ELF-1 (cell line): ENCODE measurements at regions not wholly inside any gene's neighbourhood (a gene's known extent, or its start where the extent isn't known, plus 50 kb on each side); places are given as distances from the start of the nearest gene placed in this dataset.

Source experiments
- DNase-seq: peaks from one replicate; pipeline ENCODE4 v3.0.0-alpha.2; 2016; ENCODE audit warnings: low read depth, low spot score

- no peak for DNase-seq
These were observed 62.3 kb upstream of the PAGE3 start for GRCh38 chrX:55326985-55327384.

GRCh38 chrX:55335296-55335695 is 70.6 kb upstream of the PAGE3 start:
- no peak for DNase-seq

GRCh38 chrX:55336176-55336575 is 71.5 kb upstream of the PAGE3 start:
- DNase-seq, result no peak

- peak; percentile 7 for DNase-seq
These were observed 76.2 kb upstream of the PAGE3 start for GRCh38 chrX:55340896-55341433.

DNA sequence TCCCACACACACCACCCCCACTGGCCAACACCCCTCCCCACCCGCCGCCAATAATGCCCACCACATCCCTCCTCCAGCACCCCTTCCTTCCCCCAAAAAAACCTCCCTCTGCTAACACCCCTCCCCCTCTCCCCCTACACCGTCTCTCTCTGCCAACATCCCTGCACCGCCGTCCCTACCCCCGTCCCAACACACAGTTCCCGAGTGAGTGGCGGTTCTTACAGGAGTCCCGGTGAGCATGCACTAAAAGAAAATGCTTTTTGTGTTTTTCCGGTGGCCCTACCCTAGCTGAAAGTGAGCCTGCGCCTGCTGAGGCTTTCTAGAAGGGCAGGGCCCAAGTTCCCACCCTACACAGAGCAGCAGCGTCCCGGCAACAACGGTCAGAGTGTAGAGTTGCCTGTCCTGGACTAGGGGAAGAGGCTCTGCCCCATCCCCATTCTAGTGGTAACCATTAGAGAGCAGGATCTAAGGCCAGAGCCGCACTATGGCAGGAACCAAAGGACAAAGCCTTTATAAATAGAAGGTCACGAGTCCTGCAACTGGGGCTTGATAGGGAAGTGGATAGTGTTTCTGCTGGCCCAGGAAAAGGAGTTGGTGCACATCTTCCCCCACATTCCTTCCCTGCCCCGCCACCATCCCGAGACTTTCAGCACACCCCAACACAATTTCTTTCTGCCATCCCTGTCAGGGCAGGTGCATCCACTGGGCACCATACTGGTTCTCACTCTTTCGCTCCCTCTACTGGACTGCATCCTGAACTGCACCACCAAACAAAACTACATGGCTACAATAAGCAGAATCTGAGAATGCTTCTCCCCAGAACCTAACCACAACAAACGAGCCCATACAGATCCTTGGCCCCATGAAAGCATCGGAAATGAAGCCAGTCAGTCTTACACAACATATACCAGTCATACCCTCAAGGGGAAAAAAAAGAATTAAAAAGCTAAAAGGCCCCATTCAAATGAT is 78.1 kb upstream of the PAGE3 start:
- peak; percentile 43 for DNase-seq

DNA sequence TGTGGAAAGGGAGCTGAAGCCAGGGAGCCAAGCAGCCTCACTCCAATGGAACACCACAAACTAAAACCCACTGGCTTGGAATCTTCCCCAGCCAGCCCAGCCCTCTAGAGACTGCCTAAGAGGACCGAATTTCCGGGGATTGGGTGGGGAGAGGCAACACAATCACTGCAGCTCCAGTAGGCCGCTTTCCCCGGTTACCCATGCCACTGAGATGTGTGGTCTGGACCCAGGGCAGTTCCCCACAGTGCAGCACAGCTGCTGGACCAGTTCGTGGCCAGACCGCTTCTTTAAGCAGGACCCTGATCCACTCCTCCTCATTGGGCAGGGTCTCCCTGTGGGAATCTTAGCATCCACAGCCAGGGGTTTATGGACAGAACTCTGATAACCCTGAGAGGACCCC is 91.9 kb upstream of the PAGE3 start:
- no peak for DNase-seq

- no peak for DNase-seq
These were observed 92.5 kb upstream of the PAGE3 start for GRCh38 chrX:55357236-55357635.

GRCh38 chrX:55379396-55379795 is 72.5 kb upstream of the MAGEH1 start:
- no peak for DNase-seq

- no peak for DNase-seq
These were observed 62.6 kb upstream of the MAGEH1 start for GRCh38 chrX:55389376-55389775.

DNA sequence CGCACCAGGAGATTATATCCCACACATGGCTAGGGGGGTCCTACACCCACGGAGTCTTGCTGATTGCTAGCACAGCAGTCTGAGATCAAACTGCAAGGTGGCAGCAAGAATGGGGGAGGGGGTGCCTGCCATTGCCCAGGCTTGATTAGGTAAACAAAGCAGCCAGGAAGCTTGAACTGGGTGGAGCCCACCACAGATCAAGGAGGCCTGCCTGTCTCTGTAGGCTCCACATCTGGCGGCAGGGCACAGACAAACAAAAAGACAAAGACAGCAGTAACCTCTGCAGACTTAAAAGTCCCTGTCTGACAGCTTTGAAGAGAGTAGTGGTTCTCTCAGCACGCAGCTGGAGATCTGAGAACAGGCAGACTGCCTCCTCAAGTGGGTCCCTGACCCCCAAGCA is 55.1 kb upstream of the MAGEH1 start:
- peak; percentile 4 for DNase-seq
